ENCODE measurements at regions not wholly inside any gene's neighbourhood (a gene's known extent, or its start where the extent isn't known, plus 50 kb on each side); places are given as distances from the start of the nearest gene placed in this dataset.

DNA sequence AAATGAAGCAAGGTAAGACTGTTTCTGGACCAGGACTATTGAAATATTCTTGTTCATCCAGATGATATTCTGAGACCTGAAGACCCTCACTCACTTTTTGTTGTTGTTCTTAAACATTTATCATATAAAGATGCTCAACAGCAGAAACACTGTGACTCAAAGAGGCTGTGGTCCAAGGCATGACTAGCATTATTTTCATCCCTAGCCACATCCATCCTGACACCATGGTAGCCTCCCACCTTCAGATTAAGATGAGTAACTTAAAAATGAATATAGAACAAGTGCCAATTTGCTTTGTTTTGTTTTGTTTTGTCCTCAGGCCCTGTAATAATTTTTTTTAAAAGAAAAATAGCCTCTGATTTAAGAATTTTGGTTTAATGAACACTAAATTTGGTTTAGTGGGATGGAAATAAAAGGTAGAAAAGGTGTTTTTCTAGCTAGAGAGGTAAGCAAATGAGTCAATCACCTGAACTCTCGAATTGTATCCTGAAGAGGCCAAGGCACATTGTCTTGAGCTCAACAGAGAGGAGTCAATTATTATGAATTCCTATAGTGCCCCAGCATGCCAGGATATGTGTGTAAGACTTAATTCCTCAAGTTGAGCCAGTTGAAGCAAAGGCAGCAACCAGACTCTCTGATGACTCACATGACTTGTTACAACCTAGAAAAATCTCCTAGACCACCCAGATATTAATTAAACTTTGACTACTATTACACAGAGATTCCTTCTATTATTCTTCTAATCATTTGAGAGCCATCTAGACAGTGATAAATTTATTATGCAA is 380.1 kb upstream of the TUSC1 start:
- Histone ChIP-seq H2BK15ac (ENCODE audit: low read length) (no peak overlapping the region), H3K56ac (replicated peaks; ENCODE audit: insufficient read length, low read depth, low read length) (no peak overlapping the region), H4K8ac (ENCODE audit: extremely low read depth, insufficient read depth, low read length) (no peak overlapping the region), H3K18ac (ENCODE audit: extremely low read depth, low read length) (no peak overlapping the region), H4K5ac (ENCODE audit: insufficient read length, low read depth, low read length) (no peak overlapping the region), H3K36me3 (ENCODE audit: control insufficient read depth in 2 of 4, insufficient read depth in 4 of 4, low read length in 3 of 4) (no peaks in the 10 kb centered on the region), H2BK120ac (replicated peaks; ENCODE audit: low read depth, low read length) (no peak overlapping the region), H3K27ac (ENCODE audit: low read depth, low read length) (no peak overlapping the region), H3K4ac (replicated peaks; ENCODE audit: insufficient read length, low read depth, low read length) (no peak overlapping the region), H3K79me2 (ENCODE audit: control insufficient read depth in 1 of 2, insufficient read depth in 2 of 2, low read length in 2 of 2) (no peaks in the 10 kb centered on the region), H3K4me3 (ENCODE audit: extremely low read depth in 1 of 4, insufficient read depth in 2 of 4, low read depth in 3 of 4, low read length in 4 of 4) (no peak overlapping the region), H2AFZ (ENCODE audit: low read length) (no peak overlapping the region), H3K27me3 (replicated peaks in 1 of 4; ENCODE audit: control insufficient read depth in 3 of 4, extremely low read depth in 1 of 4, insufficient read depth in 3 of 4, low read length in 3 of 4) (no peaks in the 10 kb centered on the region), H2BK20ac (ENCODE audit: low read length) (no peak overlapping the region), H3K4me2 (ENCODE audit: insufficient read depth in 1 of 2, low read depth in 2 of 2, low read length in 2 of 2) (no peak overlapping the region), H4K91ac (replicated peaks; ENCODE audit: insufficient read length, low read length) (no peak overlapping the region), H3K79me1 (ENCODE audit: low read depth, low read length) (no peaks in the 10 kb centered on the region), H3K14ac (ENCODE audit: insufficient read length) (no peak overlapping the region), H2BK12ac (ENCODE audit: low read depth, low read length) (no peak overlapping the region), H2BK5ac (ENCODE audit: low read depth, low read length) (no peak overlapping the region), H3K4me1 (replicated peaks in 1 of 4; ENCODE audit: control insufficient read depth in 3 of 4, insufficient read depth in 4 of 4, low read length in 3 of 4) (peaks cover 0 to 4% (median 1%) of the 10 kb centered on the region in 4 experiments; a peak in 1 of 7 replicates), H3K9ac (replicated peaks in 1 of 4; ENCODE audit: extremely low read depth in 1 of 4, low read depth in 3 of 4, low read length in 3 of 4) (no peak overlapping the region), H4K20me1 (replicated peaks in 1 of 2; ENCODE audit: control insufficient read depth in 1 of 2, insufficient read depth in 2 of 2, low read length in 2 of 2) (no peaks in the 10 kb centered on the region), H3K9me3 (ENCODE audit: insufficient read depth in 2 of 2, low read depth in 1 of 2, low read length in 1 of 2) (no peaks in the 10 kb centered on the region), H3K23me2 (ENCODE audit: low read depth, low read length) (no peaks in the 10 kb centered on the region), H2AK5ac (ENCODE audit: low read depth, low read length) (no peak overlapping the region), H3K23ac (ENCODE audit: insufficient read length) (no peak overlapping the region)
- DNase-seq (ENCODE audit: low read depth in 1 of 2, low spot score in 2 of 2): no peak
- 87% methylated on average over 1 of the region's 1 CpG; no CpG with 5 or more reads in 1 of the 2 experiments for WGBS, 2 experiments (ENCODE audit: extremely low coverage in 1 of 2, insufficient coverage in 1 of 2, insufficient read length in 1 of 2, insufficient replicate concordance in 2 of 2, low coverage in 1 of 2, low lambda C conversion rate in 2 of 2, missing lambda C conversion rate in 1 of 2)
- ChIA-PET POLR2A (ENCODE audit: partially characterized antibody) (no interaction called here), CTCF (ENCODE audit: partially characterized antibody) (no interaction called here)
- FAIRE-seq: no peak
- TF ChIP-seq SAP30 (IDR thresholded peaks at IDR 0.05; ENCODE audit: insufficient read depth, insufficient replicate concordance, low read length) (no peak), ZNF274 (IDR thresholded peaks at IDR 0.05; ENCODE audit: borderline replicate concordance, extremely low read depth, low read length) (no peak), TEAD4 (IDR thresholded peaks at IDR 0.05; ENCODE audit: low read depth, low read length) (no peak), KDM1A (IDR thresholded peaks at IDR 0.05; ENCODE audit: borderline replicate concordance, low read length) (no peak), GTF2F1 (IDR thresholded peaks at IDR 0.05; ENCODE audit: borderline replicate concordance, low read depth, low read length) (no peak), KDM5A (IDR thresholded peaks at IDR 0.05; ENCODE audit: low read length) (no peak)
